Thyroid gland (tissue), 4 donors: ENCODE measurements at regions not wholly inside any gene's neighbourhood (a gene's known extent, or its start where the extent isn't known, plus 50 kb on each side); places are given as distances from the start of the nearest gene placed in this dataset.

ENCODE experiments used
- DNase-seq, 2 donors: peaks; one replicate each; pipeline ENCODE4 v3.0.0-alpha.2; 2019
- H3K27ac ChIP-seq, 3 donors: fragments of 200-600 bp; sonication (generic); 1 replicate in 2 of 3; 2 replicates in 1 of 3; pipeline ENCODE4 v1.5.1; 2016 to 2019; ENCODE audit warnings: mild to moderate bottlenecking in 1 of 3, moderate library complexity in 1 of 3
- H3K27me3 ChIP-seq: fragments of 200-600 bp; sonication (generic); one replicate; pipeline ENCODE4 v1.5.1; 2019
- H3K36me3 ChIP-seq, 2 donors: fragments of 200-600 bp; sonication (generic); one replicate each; pipeline ENCODE4 v1.5.1; 2016 to 2019
- H3K4me1 ChIP-seq, 2 donors: fragments of 200-600 bp; sonication (generic); one replicate each; pipeline ENCODE4 v1.5.1; 2017 to 2019
- H3K4me3 ChIP-seq, 3 donors: fragments of 200-600 bp; sonication (generic); replicated peaks in 1 of 3; 1 replicate in 2 of 3; 2 replicates in 1 of 3; pipeline ENCODE4 v1.5.1; 2016; ENCODE audit warnings: mild to moderate bottlenecking in 1 of 3
- H3K9me3 ChIP-seq: fragments of 200-600 bp; sonication (generic); one replicate; pipeline ENCODE4 v1.5.1; 2017
- CTCF ChIP-seq, 6 experiments: fragments of 200-600 bp in 3 of 6; fragments of 450-650 bp in 3 of 6; sonication (generic) in 3 of 6; IDR thresholded peaks; one replicate each; pipeline ENCODE4 v1.5.1; 2016 to 2019; ENCODE audit warnings: antibody characterized with exemption in 6 of 6, mild to moderate bottlenecking in 2 of 6, inconsistent platforms in 1 of 6, moderate library complexity in 1 of 6
- POLR2A ChIP-seq, 2 donors: fragments of 450-650 bp; IDR thresholded peaks; one replicate each; pipeline ENCODE4 v1.6.1; 2017; ENCODE audit warnings: antibody characterized with exemption in 2 of 2, mild to moderate bottlenecking in 2 of 2, moderate library complexity in 1 of 2
- WGBS, 2 donors: methylation state at CpG; one replicate each; pipeline ENCODE4 v1.1.5; 2017; 5-methylcytosine and 5-hydroxymethylcytosine counted together
- intact Hi-C: fragments of 100-400 bp; cut with DNase I; formaldehyde crosslinking; loops from one replicate; pipeline ENCODE4 v1.15.1; 2023

GRCh38 chr10:130708465-130709070 lies 572.4 kb downstream of the GLRX3 start:
- DNase-seq: no peak
- H3K4me3 ChIP-seq: no peak overlapping the region
- no peaks in the 10 kb centered on the region for H3K36me3 ChIP-seq
- no peaks in the 10 kb centered on the region for H3K4me1 ChIP-seq
- WGBS, 2 donors: 91 to 93% methylated on average over 17 to 18 of the region's 18 CpGs
- intact Hi-C loops: no loop called here
- TF ChIP-seq POLR2A (IDR thresholded peaks at IDR 0.05) (no peak), CTCF (IDR thresholded peaks at IDR 0.05) (no peak)
- H3K9me3 ChIP-seq: no peaks in the 10 kb centered on the region
- no peak overlapping the region for H3K27ac ChIP-seq
- H3K27me3 ChIP-seq: no peaks in the 10 kb centered on the region

- no peaks in the 10 kb centered on the region for H3K4me1 ChIP-seq
- 61 to 83% methylated on average over 2 of the region's 2 CpGs for WGBS, 2 donors
- intact Hi-C loops: no loop called here
Measured at GRCh38 chr10:130709415-130709814, 573.2 kb downstream of the GLRX3 start.

DNA sequence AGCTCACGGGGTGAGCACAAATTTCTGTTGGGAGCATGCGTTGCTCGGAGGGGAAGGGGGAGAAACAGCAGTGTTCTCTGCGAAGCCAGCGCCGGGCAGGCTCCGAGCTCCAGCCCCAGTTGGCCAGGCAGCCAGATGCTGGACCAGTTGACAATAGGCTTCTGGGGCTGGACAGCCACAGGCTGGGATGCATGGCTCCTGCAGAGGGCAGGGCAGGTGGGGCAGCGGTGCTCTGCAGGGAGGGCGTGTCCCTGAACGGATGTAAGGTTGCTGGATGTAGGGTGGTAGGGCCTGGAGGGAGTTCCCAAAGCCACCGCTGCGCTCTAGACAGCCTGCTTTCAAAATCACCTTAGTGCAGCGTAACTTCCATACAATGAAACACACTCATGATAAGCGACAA lies 574.9 kb downstream of the GLRX3 start:
- 85 to 89% methylated on average over 11 of the region's 14 CpGs for WGBS, 2 donors
- Histone ChIP-seq H3K4me1 (no peaks in the 10 kb centered on the region), H3K36me3 (no peaks in the 10 kb centered on the region), H3K27ac (no peak overlapping the region), H3K9me3 (no peaks in the 10 kb centered on the region), H3K4me3 (no peak overlapping the region), H3K27me3 (no peaks in the 10 kb centered on the region)
- intact Hi-C loops: no loop called here
- no peak for TF ChIP-seq CTCF (IDR thresholded peaks at IDR 0.05)
- no peak for TF ChIP-seq POLR2A (IDR thresholded peaks at IDR 0.05)
- no peak for DNase-seq

More at GRCh38 chr10:130709415-130709814, 573.2 kb downstream of the GLRX3 start:
- H3K4me3 ChIP-seq: no peak overlapping the region
- DNase-seq: no peak
- H3K9me3 ChIP-seq: no peaks in the 10 kb centered on the region
- H3K27me3 ChIP-seq: no peaks in the 10 kb centered on the region
- no peak overlapping the region for H3K27ac ChIP-seq
- no peaks in the 10 kb centered on the region for H3K36me3 ChIP-seq
- TF ChIP-seq POLR2A (IDR thresholded peaks at IDR 0.05): no peak
- TF ChIP-seq CTCF (IDR thresholded peaks at IDR 0.05): no peak

- Histone ChIP-seq H3K27me3 (no peaks in the 10 kb centered on the region), H3K36me3 (no peaks in the 10 kb centered on the region), H3K27ac (no peak overlapping the region), H3K9me3 (no peaks in the 10 kb centered on the region), H3K4me1 (no peaks in the 10 kb centered on the region), H3K4me3 (no peak overlapping the region)
- intact Hi-C loops: no loop called here
- 60 to 65% methylated on average over 4 of the region's 4 CpGs for WGBS, 2 donors
- TF ChIP-seq CTCF (IDR thresholded peaks at IDR 0.05): no peak
- no peak for TF ChIP-seq POLR2A (IDR thresholded peaks at IDR 0.05)
- DNase-seq: no peak
Measured at GRCh38 chr10:130713135-130713534, 576.9 kb downstream of the GLRX3 start.

- no peaks in the 10 kb centered on the region for H3K4me1 ChIP-seq
- no peaks in the 10 kb centered on the region for H3K27me3 ChIP-seq
- H3K36me3 ChIP-seq: no peaks in the 10 kb centered on the region
- no peak for DNase-seq
- no peaks in the 10 kb centered on the region for H3K9me3 ChIP-seq
- no peak overlapping the region for H3K27ac ChIP-seq
- no peak for TF ChIP-seq POLR2A (IDR thresholded peaks at IDR 0.05)
- no peak for TF ChIP-seq CTCF (IDR thresholded peaks at IDR 0.05)
- no peak overlapping the region for H3K4me3 ChIP-seq
- intact Hi-C loops: no loop called here
- WGBS, 2 donors: 92 to 93% methylated on average over 8 of the region's 8 CpGs
Measured at GRCh38 chr10:130713731-130714130, 577.5 kb downstream of the GLRX3 start.
